ENCODE measurements at regions not wholly inside any gene's neighbourhood (a gene's known extent, or its start where the extent isn't known, plus 50 kb on each side); places are given as distances from the start of the nearest gene placed in this dataset.

DNA sequence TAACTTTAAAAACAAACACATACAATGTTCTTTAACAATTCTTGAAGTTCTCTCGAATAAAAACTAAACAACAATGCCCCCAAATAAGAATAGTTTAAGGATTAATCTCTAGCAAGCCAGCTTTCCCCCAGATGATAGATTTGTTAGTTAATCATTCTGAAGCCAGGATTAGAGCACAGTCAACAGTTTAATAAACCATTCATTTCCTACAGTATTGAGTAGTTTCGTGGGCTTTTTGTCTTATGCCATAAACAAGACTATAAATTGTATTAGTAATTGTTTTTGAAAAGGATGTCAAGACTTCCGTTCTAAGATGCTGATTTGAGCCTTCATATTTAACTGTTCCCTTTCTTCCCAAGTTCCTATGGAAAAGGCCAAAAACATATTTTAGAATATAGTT is 136.6 kb downstream of the PIK3R1 start:
- TF ChIP-seq ZNF12 (CRISPR knock-in tag; IDR thresholded peaks at IDR 0.05) (no peak), CTCF (IDR thresholded peaks at IDR 0.05 in 2 of 3, conservative IDR thresholded peaks at IDR 0.05 in 1 of 3; ENCODE audit: insufficient read depth in 2 of 3, low read depth in 1 of 3, low read length in 3 of 3) (no peak), ZNF232 (CRISPR knock-in tag; IDR thresholded peaks at IDR 0.05) (no peak), POLR2AphosphoS5 (IDR thresholded peaks at IDR 0.05; ENCODE audit: control insufficient read depth, insufficient read depth, low read depth, low read length) (no peak), BRCA1 (IDR thresholded peaks at IDR 0.05) (no peak), BRCA1 (CRISPR knock-in tag; IDR thresholded peaks at IDR 0.05) (no peak), MCM7 (IDR thresholded peaks at IDR 0.05) (no peak), SREBF2 (CRISPR knock-in tag; IDR thresholded peaks at IDR 0.05) (no peak), SRSF7 (optimal IDR thresholded peaks at IDR 0.05; ENCODE audit: low read depth, low read length) (no peak), PURB (CRISPR knock-in tag; IDR thresholded peaks at IDR 0.05; ENCODE audit: low read depth) (no peak), POLR2A (conservative IDR thresholded peaks at IDR 0.05) (no peak), EZH2 (IDR thresholded peaks at IDR 0.05; ENCODE audit: borderline replicate concordance, low read depth, low read length) (no peak)
- TF ChIP-seq, protein P1, sequence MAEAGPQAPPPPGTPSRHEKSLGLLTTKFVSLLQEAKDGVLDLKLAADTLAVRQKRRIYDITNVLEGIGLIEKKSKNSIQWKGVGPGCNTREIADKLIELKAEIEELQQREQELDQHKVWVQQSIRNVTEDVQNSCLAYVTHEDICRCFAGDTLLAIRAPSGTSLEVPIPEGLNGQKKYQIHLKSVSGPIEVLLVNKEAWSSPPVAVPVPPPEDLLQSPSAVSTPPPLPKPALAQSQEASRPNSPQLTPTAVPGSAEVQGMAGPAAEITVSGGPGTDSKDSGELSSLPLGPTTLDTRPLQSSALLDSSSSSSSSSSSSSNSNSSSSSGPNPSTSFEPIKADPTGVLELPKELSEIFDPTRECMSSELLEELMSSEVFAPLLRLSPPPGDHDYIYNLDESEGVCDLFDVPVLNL (CRISPR knock-in tag; IDR thresholded peaks at IDR 0.05; ENCODE audit: low read depth): no peak

Measured in K562 (cell line).